Endothelial cell of umbilical vein (primary cell): ENCODE measurements at regions not wholly inside any gene's neighbourhood (a gene's known extent, or its start where the extent isn't known, plus 50 kb on each side); places are given as distances from the start of the nearest gene placed in this dataset.

Experiments
- BruUV-seq: library from RNA; stranded (reverse); fragments of 400-500 nt; replicated peaks from 2 replicates; lab custom pipeline; 2021; lab: Mats Ljungman, UMichigan
- CTCF ChIA-PET: fragments of 300-600, 350-600 bp; sonication (Branson Sonifier 250); formaldehyde crosslinking; loops from one replicate; lab custom pipeline; 2021; ENCODE audit warnings: antibody characterized with exemption, inconsistent platforms; lab: Charles Lee
- POLR2A ChIA-PET: fragments of 300-600, 350-600 bp; sonication (Branson Sonifier 250); formaldehyde crosslinking; loops from one replicate; lab custom pipeline; 2021; ENCODE audit warnings: antibody characterized with exemption, inconsistent platforms; lab: Charles Lee
- DNase-seq: peaks from one replicate; pipeline ENCODE4 v3.0.0-alpha.2; 2011; ENCODE audit warnings: low read depth, low spot score
- FAIRE-seq: peaks from 2 replicates; lab custom pipeline; 2011; peaks lifted over from hg19 to GRCh38; lab: Jason Lieb, UNC
- H2AFZ ChIP-seq: 2 replicates; pipeline ENCODE4 v1.6.0; 2012; ENCODE audit warnings: low read depth, low read length, control low read depth, inconsistent platforms
- H3K27ac ChIP-seq: 2 replicates; pipeline ENCODE4 v1.5.1; 2011; ENCODE audit warnings: low read depth, mild to moderate bottlenecking, control low read depth, low read length, moderate library complexity; ENCODE audit not compliant: insufficient read depth
- H3K27me3 ChIP-seq, 2 experiments: 2 replicates each; pipeline versions ENCODE4 v1.6.0 to v1.6.1; 2011; ENCODE audit warnings: low read length in 2 of 2, mixed read lengths in 1 of 2; ENCODE audit not compliant: control insufficient read depth in 2 of 2, insufficient read depth in 2 of 2
- H3K36me3 ChIP-seq, 2 experiments: 2 replicates in 1 of 2; 3 replicates in 1 of 2; pipeline ENCODE4 v1.5.1; 2011; ENCODE audit warnings: low read length in 2 of 2, mild to moderate bottlenecking in 1 of 2, moderate library complexity in 1 of 2; ENCODE audit not compliant: control insufficient read depth in 2 of 2, insufficient read depth in 2 of 2; ENCODE audit errors: extremely low read depth in 1 of 2
- H3K4me1 ChIP-seq: 3 replicates; pipeline ENCODE4 v1.5.1; 2011; ENCODE audit warnings: mild to moderate bottlenecking, low read length; ENCODE audit not compliant: control insufficient read depth, insufficient read depth; ENCODE audit errors: extremely low read depth
- H3K4me2 ChIP-seq: 2 replicates; pipeline ENCODE4 v1.6.1; 2011; ENCODE audit warnings: low read length, control low read depth, mixed read lengths; ENCODE audit not compliant: insufficient read depth
- H3K4me3 ChIP-seq, 3 experiments: fragments of 200-600 bp in 1 of 3; sonication (generic), shearing (Covaris generic) in 1 of 3; replicated peaks in 1 of 3; 2 replicates each; pipeline ENCODE4 v1.5.1; 2011 to 2016; ENCODE audit warnings: control low read depth in 3 of 3, low read length in 3 of 3, mild to moderate bottlenecking in 2 of 3, inconsistent platforms in 1 of 3, low read depth in 1 of 3, moderate library complexity in 1 of 3; ENCODE audit not compliant: insufficient read depth in 1 of 3
- H3K79me2 ChIP-seq: 2 replicates; pipeline ENCODE4 v1.6.0; 2012; ENCODE audit warnings: low read length, inconsistent platforms; ENCODE audit not compliant: control insufficient read depth, insufficient read depth
- H3K9ac ChIP-seq: replicated peaks from 2 replicates; pipeline ENCODE3; 2011; ENCODE audit warnings: low read length, control low read depth; ENCODE audit not compliant: insufficient read depth; ENCODE audit errors: extremely low read depth
- H3K9me1 ChIP-seq: replicated peaks from 3 replicates; pipeline ENCODE4 v1.6.0; 2011; ENCODE audit warnings: mild to moderate bottlenecking, low read length; ENCODE audit not compliant: control insufficient read depth, insufficient read depth; ENCODE audit errors: extremely low read depth
- H3K9me3 ChIP-seq: replicated peaks from 2 replicates; pipeline ENCODE4 v1.5.1; 2012; ENCODE audit warnings: low read length, inconsistent platforms; ENCODE audit not compliant: control insufficient read depth, insufficient read depth
- H4K20me1 ChIP-seq: replicated peaks from 2 replicates; pipeline ENCODE3; 2011; ENCODE audit warnings: mild to moderate bottlenecking, low read length; ENCODE audit not compliant: control insufficient read depth, insufficient read depth; ENCODE audit errors: extremely low read depth
- CTCF ChIP-seq, 2 donors: IDR thresholded peaks; 1 replicate in 1 of 2; 2 replicates in 1 of 2; pipeline ENCODE4 v1.5.1; 2011; ENCODE audit warnings: low read length in 2 of 2, mild to moderate bottlenecking in 2 of 2, moderate library complexity in 2 of 2, control low read depth in 1 of 2, inconsistent platforms in 1 of 2, low read depth in 1 of 2; ENCODE audit not compliant: insufficient read depth in 1 of 2; ENCODE audit errors: extremely low read depth in 1 of 2
- EZH2 ChIP-seq: IDR thresholded peaks from 2 replicates; pipeline ENCODE4 v1.6.1; 2012; ENCODE audit warnings: borderline replicate concordance, low read depth, mild to moderate bottlenecking, moderate library complexity, low read length, inconsistent platforms; ENCODE audit not compliant: severe bottlenecking
- FOS ChIP-seq: IDR thresholded peaks from 2 replicates; pipeline ENCODE4 v1.6.1; 2011; ENCODE audit warnings: mild to moderate bottlenecking, low read length, moderate library complexity, borderline replicate concordance; ENCODE audit not compliant: insufficient read depth
- GATA2 ChIP-seq: IDR thresholded peaks from 2 replicates; pipeline ENCODE4 v1.7.0; 2011; ENCODE audit warnings: low read depth, mild to moderate bottlenecking, moderate library complexity, mixed read lengths, low read length; ENCODE audit not compliant: insufficient read length, insufficient read depth
- JUN ChIP-seq: IDR thresholded peaks from 2 replicates; pipeline ENCODE4 v1.6.1; 2011; ENCODE audit warnings: borderline replicate concordance, low read depth; ENCODE audit not compliant: insufficient read length, insufficient read depth
- MYC ChIP-seq: IDR thresholded peaks from one replicate; pipeline ENCODE4 v1.6.1; 2011; ENCODE audit warnings: mild to moderate bottlenecking, low read depth, low read length
- POLR2A ChIP-seq: IDR thresholded peaks from 2 replicates; pipeline ENCODE4 v1.6.1; 2012; ENCODE audit warnings: low read depth, mild to moderate bottlenecking, control low read depth, low read length
- POLR2AphosphoS5 ChIP-seq: IDR thresholded peaks from 2 replicates; pipeline ENCODE4 v1.6.1; 2012; ENCODE audit warnings: low read depth, mild to moderate bottlenecking, control low read depth, low read length, moderate library complexity; ENCODE audit not compliant: insufficient read depth
- dilution Hi-C: fragments of 300-500 bp; cut with MboI; formaldehyde crosslinking; loops from one replicate; pipeline ENCODE4 v1.15.0; 2019; ENCODE audit warnings: low sequenced_read_pairs; ENCODE audit not compliant: extremely low pct_ligation_motif_present
- intact Hi-C: fragments of 100-400 bp; cut with micrococcal nuclease; formaldehyde crosslinking; loops from one replicate; pipeline ENCODE4 v1.10.0; 2022
- TF ChIP-seq, protein P1 (sequence below): IDR thresholded peaks from 2 replicates; pipeline ENCODE4 v1.6.1; 2011; ENCODE audit not compliant: insufficient read depth, insufficient read length

DNA sequence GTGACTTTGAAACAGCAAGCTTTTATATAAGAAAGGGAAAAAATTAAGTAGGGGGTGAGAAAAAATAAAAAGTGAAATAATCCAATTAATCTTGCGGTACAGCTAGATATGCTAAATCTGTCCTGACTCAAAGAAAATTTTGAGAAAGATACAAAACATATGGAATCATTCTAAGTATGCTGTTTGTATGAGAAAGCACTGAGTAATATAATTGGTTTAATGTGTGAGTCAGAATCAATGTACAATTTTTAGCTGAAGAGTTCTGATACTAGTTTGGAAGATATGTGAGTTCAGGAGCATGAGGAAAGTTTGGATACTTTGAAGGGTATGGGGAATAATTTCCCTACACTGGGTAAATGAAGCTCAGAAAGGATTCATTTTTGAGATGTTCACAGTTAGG is 190.9 kb upstream of the RASSF8 start:
- Histone ChIP-seq H3K4me1 (peaks cover 12% of the 10 kb centered on the region), H2AFZ (no peak overlapping the region), H3K79me2 (no peaks in the 10 kb centered on the region), H3K36me3 (no peaks in the 10 kb centered on the region), H3K4me3 (no peak overlapping the region), H3K9me1 (no peaks in the 10 kb centered on the region), H3K27me3 (no peaks in the 10 kb centered on the region), H3K27ac (no peak overlapping the region), H3K4me2 (no peak overlapping the region), H4K20me1 (no peaks in the 10 kb centered on the region), H3K9ac (no peak overlapping the region), H3K9me3 (no peaks in the 10 kb centered on the region)
- POLR2A ChIA-PET: no interaction called here
- no peak for TF ChIP-seq MYC
- no peak for TF ChIP-seq POLR2A
- no peak for TF ChIP-seq POLR2AphosphoS5
- no peak for TF ChIP-seq FOS
- TF ChIP-seq CTCF (IDR thresholded peaks at IDR 0.05; ENCODE audit: extremely low read depth in 1 of 2, insufficient read depth in 1 of 2, low read depth in 1 of 2, low read length in 2 of 2): no peak
- no peak for TF ChIP-seq EZH2
- intact Hi-C loops: no loop called here
- FAIRE-seq: no peak
- BruUV-seq: no TSS peak
- no peak for DNase-seq
- CTCF ChIA-PET: interaction anchor here (0.7 to 2.3 kb wide), 7 partner anchors 10 to 331 kb away, joined by 3 to 7 read pairs (median 3); no protein-coding TSS in a partner anchor
- dilution Hi-C loops: no loop called here

DNA sequence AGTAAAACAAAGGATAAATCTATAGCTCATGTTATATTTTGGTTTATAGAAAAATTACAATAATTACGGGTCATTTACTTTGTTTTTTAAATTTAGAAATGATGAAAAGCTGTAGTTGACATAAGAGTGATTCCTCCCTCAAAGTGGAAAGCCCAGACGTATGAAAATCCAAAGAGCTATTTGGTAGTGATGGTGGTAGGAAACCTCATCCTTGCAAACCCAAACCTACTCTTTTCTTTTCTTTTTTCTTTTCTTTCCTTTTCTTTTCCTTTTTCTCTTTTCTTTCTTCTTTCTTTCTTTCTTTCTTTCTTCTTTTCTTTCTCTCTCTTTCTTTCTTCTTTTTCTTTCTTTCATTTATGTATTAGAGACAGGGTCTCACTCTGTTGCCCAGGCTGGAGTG is 190.3 kb upstream of the RASSF8 start:
- Histone ChIP-seq H3K27me3 (no peaks in the 10 kb centered on the region), H3K36me3 (no peaks in the 10 kb centered on the region), H2AFZ (no peak overlapping the region), H3K27ac (no peak overlapping the region), H4K20me1 (no peaks in the 10 kb centered on the region), H3K9me1 (no peaks in the 10 kb centered on the region), H3K4me3 (no peak overlapping the region), H3K79me2 (no peaks in the 10 kb centered on the region), H3K9ac (no peak overlapping the region), H3K4me2 (no peak overlapping the region), H3K4me1 (peaks cover 12% of the 10 kb centered on the region), H3K9me3 (no peaks in the 10 kb centered on the region)
- ChIA-PET POLR2A (no interaction called here), CTCF (interaction anchor here (0.7 to 2.3 kb wide), 5 partner anchors 10 to 332 kb away, joined by 3 to 7 read pairs (median 4); no protein-coding TSS in a partner anchor)
- intact Hi-C loops: no loop called here
- TF ChIP-seq CTCF (IDR thresholded peaks at IDR 0.05; ENCODE audit: extremely low read depth in 1 of 2, insufficient read depth in 1 of 2, low read depth in 1 of 2, low read length in 2 of 2) (no peak), POLR2AphosphoS5 (no peak), POLR2A (no peak), EZH2 (no peak), MYC (no peak), JUN (no peak), GATA2 (no peak)
- TF ChIP-seq, protein P1, sequence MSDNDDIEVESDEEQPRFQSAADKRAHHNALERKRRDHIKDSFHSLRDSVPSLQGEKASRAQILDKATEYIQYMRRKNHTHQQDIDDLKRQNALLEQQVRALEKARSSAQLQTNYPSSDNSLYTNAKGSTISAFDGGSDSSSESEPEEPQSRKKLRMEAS: no peak
- FAIRE-seq: no peak
- no peak for DNase-seq
- dilution Hi-C loops: no loop called here
- no TSS peak for BruUV-seq
